Trophoblast cell (in vitro differentiated cells and primary cell): ENCODE measurements at regions not wholly inside any gene's neighbourhood (a gene's known extent, or its start where the extent isn't known, plus 50 kb on each side); places are given as distances from the start of the nearest gene placed in this dataset.

Source experiments
- DNase-seq, 2 donors: peaks; one replicate each; pipeline ENCODE4 v3.0.0-alpha.2; 2016
- H2AFZ ChIP-seq: 2 replicates; pipeline ENCODE4 v1.6.1; 2013; ENCODE audit warnings: low read length, moderate library complexity, mild to moderate bottlenecking; ENCODE audit not compliant: insufficient read depth, poor library complexity
- H2AK5ac ChIP-seq: 2 replicates; pipeline ENCODE4 v1.6.1; 2013; ENCODE audit warnings: mild to moderate bottlenecking, low read length
- H2BK120ac ChIP-seq: 2 replicates; pipeline ENCODE4 v1.6.1; 2013; ENCODE audit warnings: low read length, mild to moderate bottlenecking, moderate library complexity; ENCODE audit not compliant: insufficient read depth, poor library complexity
- H2BK12ac ChIP-seq: 2 replicates; pipeline ENCODE4 v1.6.1; 2013; ENCODE audit warnings: mild to moderate bottlenecking, low read length, moderate library complexity
- H2BK5ac ChIP-seq: 2 replicates; pipeline ENCODE4 v1.6.1; 2013; ENCODE audit warnings: low read length, low read depth, moderate library complexity, mild to moderate bottlenecking; ENCODE audit not compliant: poor library complexity
- H3K14ac ChIP-seq: 2 replicates; pipeline ENCODE4 v1.6.1; 2013; ENCODE audit warnings: mild to moderate bottlenecking, low read length
- H3K18ac ChIP-seq: 2 replicates; pipeline ENCODE4 v1.6.1; 2013; ENCODE audit warnings: mild to moderate bottlenecking, low read length
- H3K23ac ChIP-seq: 2 replicates; pipeline ENCODE4 v1.6.1; 2013; ENCODE audit warnings: low read length
- H3K27ac ChIP-seq: 2 replicates; pipeline ENCODE4 v1.5.1; 2013; ENCODE audit warnings: low read depth, mild to moderate bottlenecking, inconsistent platforms, low read length, moderate library complexity
- H3K27me3 ChIP-seq: 2 replicates; pipeline ENCODE4 v1.6.1; 2013; ENCODE audit warnings: inconsistent platforms, mild to moderate bottlenecking, low read length, moderate library complexity; ENCODE audit not compliant: insufficient read depth
- H3K36me3 ChIP-seq, 2 experiments: 1 replicate in 1 of 2; 2 replicates in 1 of 2; pipeline ENCODE4 v1.6.1; 2013; ENCODE audit warnings: low read length in 2 of 2, mild to moderate bottlenecking in 2 of 2, moderate library complexity in 1 of 2; ENCODE audit not compliant: insufficient read depth in 2 of 2, control insufficient read depth in 1 of 2
- H3K4ac ChIP-seq: 2 replicates; pipeline ENCODE4 v1.6.1; 2013; ENCODE audit warnings: low read depth, mild to moderate bottlenecking, low read length, moderate library complexity
- H3K4me1 ChIP-seq, 2 experiments: 1 replicate in 1 of 2; 2 replicates in 1 of 2; pipeline ENCODE4 v1.6.1; 2013; ENCODE audit warnings: low read length in 2 of 2, mild to moderate bottlenecking in 2 of 2, moderate library complexity in 1 of 2; ENCODE audit not compliant: insufficient read depth in 2 of 2, control insufficient read depth in 1 of 2
- H3K4me2 ChIP-seq: 2 replicates; pipeline ENCODE4 v1.6.1; 2013; ENCODE audit warnings: inconsistent platforms, mild to moderate bottlenecking, low read length, moderate library complexity
- H3K4me3 ChIP-seq: 2 replicates; pipeline ENCODE4 v1.5.1; 2013; ENCODE audit warnings: mild to moderate bottlenecking, low read depth, low read length, inconsistent platforms
- H3K79me1 ChIP-seq: one replicate; pipeline ENCODE4 v1.6.1; 2013; ENCODE audit warnings: low read length
- H3K79me2 ChIP-seq: 2 replicates; pipeline ENCODE4 v1.6.1; 2013; ENCODE audit warnings: low read length, mild to moderate bottlenecking; ENCODE audit not compliant: control insufficient read depth, insufficient read depth, poor library complexity
- H3K9ac ChIP-seq: 2 replicates; pipeline ENCODE4 v1.6.1; 2013; ENCODE audit warnings: mild to moderate bottlenecking, low read length
- H3K9me3 ChIP-seq: 2 replicates; pipeline ENCODE4 v1.6.1; 2013; ENCODE audit warnings: low read depth, mild to moderate bottlenecking, control low read depth, inconsistent platforms, low read length; ENCODE audit not compliant: insufficient read depth
- H4K12ac ChIP-seq: 2 replicates; pipeline ENCODE4 v1.6.1; 2013; ENCODE audit warnings: low read depth, mild to moderate bottlenecking, low read length, moderate library complexity
- H4K8ac ChIP-seq: 2 replicates; pipeline ENCODE4 v1.6.1; 2013; ENCODE audit warnings: low read depth, mild to moderate bottlenecking, low read length, moderate library complexity
- H4K91ac ChIP-seq: one replicate; pipeline ENCODE4 v1.6.1; 2013; ENCODE audit warnings: low read depth, mild to moderate bottlenecking, low read length, moderate library complexity
- WGBS: extraction: QIAGEN DNeasy Blood & Tissue Kit; methylation state at CpG from one replicate; pipeline ENCODE4 v1.1.7; 2013; ENCODE audit warnings: missing lambda C conversion rate; ENCODE audit not compliant: insufficient read length, insufficient coverage; ENCODE audit errors: extremely low coverage; 5-methylcytosine and 5-hydroxymethylcytosine counted together

GRCh38 chr11:98895936-98896335 lies 124.8 kb upstream of the CNTN5 start:
- Histone ChIP-seq H3K18ac (no peak overlapping the region), H3K27me3 (no peaks in the 10 kb centered on the region), H2BK120ac (no peak overlapping the region), H3K9ac (no peak overlapping the region), H3K4ac (no peak overlapping the region), H3K23ac (no peak overlapping the region), H3K4me3 (no peak overlapping the region), H2BK5ac (no peak overlapping the region), H2AK5ac (no peak overlapping the region), H4K8ac (no peak overlapping the region), H2AFZ (no peak overlapping the region), H4K12ac (no peak overlapping the region), H4K91ac (no peak overlapping the region), H3K4me1 (no peaks in the 10 kb centered on the region), H3K4me2 (no peak overlapping the region), H3K79me1 (no peaks in the 10 kb centered on the region), H2BK12ac (no peak overlapping the region), H3K9me3 (peaks cover 1% of the 10 kb centered on the region), H3K27ac (no peak overlapping the region), H3K79me2 (no peaks in the 10 kb centered on the region), H3K36me3 (no peaks in the 10 kb centered on the region), H3K14ac (no peak overlapping the region)
- no peak for DNase-seq
- no CpG with 5 or more reads among the region's 1 CpG for WGBS

- Histone ChIP-seq H3K14ac (no peak overlapping the region), H3K27ac (no peak overlapping the region), H3K79me2 (no peaks in the 10 kb centered on the region), H3K9me3 (no peaks in the 10 kb centered on the region), H4K91ac (no peak overlapping the region), H2AFZ (no peak overlapping the region), H3K27me3 (no peaks in the 10 kb centered on the region), H3K18ac (no peak overlapping the region), H2BK120ac (no peak overlapping the region), H3K4me1 (no peaks in the 10 kb centered on the region), H2AK5ac (no peak overlapping the region), H2BK5ac (no peak overlapping the region), H4K12ac (no peak overlapping the region), H3K4me3 (no peak overlapping the region), H4K8ac (no peak overlapping the region), H3K9ac (no peak overlapping the region), H3K4me2 (no peak overlapping the region), H3K4ac (no peak overlapping the region), H3K23ac (no peak overlapping the region), H3K36me3 (no peaks in the 10 kb centered on the region), H3K79me1 (no peaks in the 10 kb centered on the region), H2BK12ac (no peak overlapping the region)
- WGBS, result no CpG with 5 or more reads among the region's 1 CpG
- no peak for DNase-seq
Measured at GRCh38 chr11:98940913-98941312, 79.8 kb upstream of the CNTN5 start.

- H2BK12ac ChIP-seq, result no peak overlapping the region
- no peak overlapping the region for H3K27ac ChIP-seq
- no peak overlapping the region for H2AFZ ChIP-seq
- no peak overlapping the region for H4K91ac ChIP-seq
- H4K12ac ChIP-seq, result no peak overlapping the region
- H3K79me1 ChIP-seq, result no peaks in the 10 kb centered on the region
- WGBS, result no CpG with 5 or more reads among the region's 2 CpGs
- H2BK120ac ChIP-seq, result no peak overlapping the region
- H3K18ac ChIP-seq, result no peak overlapping the region
- no peaks in the 10 kb centered on the region for H3K79me2 ChIP-seq
- H3K14ac ChIP-seq, result no peak overlapping the region
- no peak overlapping the region for H2AK5ac ChIP-seq
- DNase-seq, result no peak
- H3K9ac ChIP-seq, result no peak overlapping the region
- H3K4me1 ChIP-seq, result no peaks in the 10 kb centered on the region
- no peaks in the 10 kb centered on the region for H3K36me3 ChIP-seq
- no peak overlapping the region for H3K4me2 ChIP-seq
- H3K4me3 ChIP-seq, result no peak overlapping the region
- no peaks in the 10 kb centered on the region for H3K27me3 ChIP-seq
- no peaks in the 10 kb centered on the region for H3K9me3 ChIP-seq
- no peak overlapping the region for H4K8ac ChIP-seq
- H3K4ac ChIP-seq, result no peak overlapping the region
- H2BK5ac ChIP-seq, result no peak overlapping the region
- no peak overlapping the region for H3K23ac ChIP-seq
Measured at GRCh38 chr11:98944461-98944860, 76.3 kb upstream of the CNTN5 start.

GRCh38 chr11:98952107-98952506 lies 68.6 kb upstream of the CNTN5 start:
- Histone ChIP-seq H3K36me3 (no peaks in the 10 kb centered on the region), H3K9me3 (no peaks in the 10 kb centered on the region), H3K23ac (no peak overlapping the region), H4K91ac (no peak overlapping the region), H2BK120ac (no peak overlapping the region), H3K4me3 (no peak overlapping the region), H3K27me3 (no peaks in the 10 kb centered on the region), H4K12ac (no peak overlapping the region), H2AK5ac (no peak overlapping the region), H3K18ac (no peak overlapping the region), H2AFZ (no peak overlapping the region), H3K79me2 (no peaks in the 10 kb centered on the region), H4K8ac (no peak overlapping the region), H3K14ac (no peak overlapping the region), H3K27ac (no peak overlapping the region), H3K4me1 (no peaks in the 10 kb centered on the region), H2BK12ac (no peak overlapping the region), H3K79me1 (no peaks in the 10 kb centered on the region), H3K4ac (no peak overlapping the region), H2BK5ac (no peak overlapping the region), H3K9ac (no peak overlapping the region), H3K4me2 (no peak overlapping the region)
- 100% methylated on average over 1 of the region's 2 CpGs for WGBS
- DNase-seq, result no peak
